OCI-LY1 (cell line): ENCODE measurements at regions not wholly inside any gene's neighbourhood (a gene's known extent, or its start where the extent isn't known, plus 50 kb on each side); places are given as distances from the start of the nearest gene placed in this dataset.
"Not testable (repeated sequence)": the region's sequence is repeated elsewhere in the genome, so short reads cannot be mapped to it uniquely, and the experiment has no call there.

Experiments used
- EZH2 ChIP-seq: fragments of 200-600 bp; sonication (generic), shearing (Covaris generic); IDR thresholded peaks from 2 replicates; pipeline ENCODE4 v1.8.0; 2017; ENCODE audit warnings: borderline replicate concordance, mixed run types, mild to moderate bottlenecking, antibody characterized with exemption, low read length, moderate library complexity, mixed read lengths
- TF ChIP-seq, protein P1 (sequence below): fragments of 200-600 bp; sonication (generic), shearing (Covaris generic); IDR thresholded peaks from 2 replicates; pipeline ENCODE4 v1.5.1; 2017; ENCODE audit warnings: mild to moderate bottlenecking, antibody characterized with exemption, low read length, moderate library complexity, mixed read lengths

DNA sequence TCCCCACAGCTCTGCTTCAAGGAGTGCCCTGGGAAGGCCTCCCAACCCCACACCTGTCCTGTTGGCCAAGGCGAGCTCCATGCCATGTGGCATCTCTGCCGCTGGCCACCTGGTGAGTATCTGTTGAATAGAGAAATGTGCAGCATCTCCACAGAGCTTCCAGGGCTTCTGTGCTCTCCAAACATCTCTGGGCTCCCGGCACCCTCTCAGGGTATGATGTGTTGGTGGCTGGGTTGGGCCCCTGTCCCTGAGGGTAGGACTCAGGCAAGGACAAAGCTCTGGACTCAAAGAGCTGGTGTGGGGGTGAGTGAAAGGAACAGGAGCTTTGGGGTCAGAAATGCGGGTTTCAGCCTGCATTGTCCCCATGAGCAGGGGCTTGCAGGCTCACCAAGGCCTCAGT lies 88.6 kb downstream of the TMEM121 start:
- TF ChIP-seq, protein P1, sequence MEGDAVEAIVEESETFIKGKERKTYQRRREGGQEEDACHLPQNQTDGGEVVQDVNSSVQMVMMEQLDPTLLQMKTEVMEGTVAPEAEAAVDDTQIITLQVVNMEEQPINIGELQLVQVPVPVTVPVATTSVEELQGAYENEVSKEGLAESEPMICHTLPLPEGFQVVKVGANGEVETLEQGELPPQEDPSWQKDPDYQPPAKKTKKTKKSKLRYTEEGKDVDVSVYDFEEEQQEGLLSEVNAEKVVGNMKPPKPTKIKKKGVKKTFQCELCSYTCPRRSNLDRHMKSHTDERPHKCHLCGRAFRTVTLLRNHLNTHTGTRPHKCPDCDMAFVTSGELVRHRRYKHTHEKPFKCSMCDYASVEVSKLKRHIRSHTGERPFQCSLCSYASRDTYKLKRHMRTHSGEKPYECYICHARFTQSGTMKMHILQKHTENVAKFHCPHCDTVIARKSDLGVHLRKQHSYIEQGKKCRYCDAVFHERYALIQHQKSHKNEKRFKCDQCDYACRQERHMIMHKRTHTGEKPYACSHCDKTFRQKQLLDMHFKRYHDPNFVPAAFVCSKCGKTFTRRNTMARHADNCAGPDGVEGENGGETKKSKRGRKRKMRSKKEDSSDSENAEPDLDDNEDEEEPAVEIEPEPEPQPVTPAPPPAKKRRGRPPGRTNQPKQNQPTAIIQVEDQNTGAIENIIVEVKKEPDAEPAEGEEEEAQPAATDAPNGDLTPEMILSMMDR, result not testable (repeated sequence)
- not testable (repeated sequence) for TF ChIP-seq EZH2
